GM23248 (cell line): ENCODE measurements at regions not wholly inside any gene's neighbourhood (a gene's known extent, or its start where the extent isn't known, plus 50 kb on each side); places are given as distances from the start of the nearest gene placed in this dataset.

ENCODE experiments used
- EZH2 ChIP-seq: fragments of 200-600 bp; sonication (generic); IDR thresholded peaks from 2 replicates; pipeline ENCODE4 v1.6.1; 2018; ENCODE audit warnings: antibody characterized with exemption, mild to moderate bottlenecking; ENCODE audit not compliant: insufficient read depth, poor library complexity, severe bottlenecking
- EZH2phosphoT487 ChIP-seq: fragments of 200-600 bp; sonication (generic); IDR thresholded peaks from 2 replicates; pipeline ENCODE4 v1.6.1; 2018; ENCODE audit warnings: antibody characterized with exemption, moderate library complexity, mild to moderate bottlenecking, low read depth; ENCODE audit not compliant: insufficient read depth

DNA sequence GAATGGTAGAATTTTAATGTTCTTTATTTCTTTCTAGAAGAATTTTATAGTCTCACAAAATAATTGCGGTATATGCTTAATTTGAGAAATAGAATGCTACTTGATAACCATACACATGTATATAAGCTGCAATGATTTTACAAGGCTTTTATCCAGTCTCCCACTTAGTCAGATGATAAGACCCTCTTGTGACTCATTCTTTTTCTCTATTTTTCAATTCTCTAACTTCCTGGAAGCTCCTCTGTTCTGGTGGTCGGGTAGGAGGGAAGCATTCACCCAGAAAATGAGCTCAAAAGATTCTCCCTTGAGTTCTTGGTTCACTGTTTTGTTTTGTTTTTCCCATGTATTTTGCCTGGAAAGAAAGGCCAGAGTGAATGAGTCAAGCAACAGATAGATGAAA is 546.6 kb downstream of the INHBA start:
- TF ChIP-seq EZH2, result no peak
- no peak for TF ChIP-seq EZH2phosphoT487
